Posterior vena cava (tissue), 2 donors: ENCODE measurements at regions not wholly inside any gene's neighbourhood (a gene's known extent, or its start where the extent isn't known, plus 50 kb on each side); places are given as distances from the start of the nearest gene placed in this dataset.
"Not testable (repeated sequence)": the region's sequence is repeated elsewhere in the genome, so short reads cannot be mapped to it uniquely, and the experiment has no call there.

Experiments used
- DNase-seq: peaks from one replicate; pipeline ENCODE4 v3.0.0-alpha.2; 2020; ENCODE audit warnings: low spot score
- intact Hi-C, 2 donors: fragments of 100-400 bp; cut with DNase I; formaldehyde crosslinking; loops; one replicate each; pipeline versions ENCODE4 v1.14.1 to v1.14.2; 2022 to 2023
- donor health status: DM: yes; HTN: yes; CAD: no.
- donor health status: DM: yes; HTN: yes; CAD: no.

DNA sequence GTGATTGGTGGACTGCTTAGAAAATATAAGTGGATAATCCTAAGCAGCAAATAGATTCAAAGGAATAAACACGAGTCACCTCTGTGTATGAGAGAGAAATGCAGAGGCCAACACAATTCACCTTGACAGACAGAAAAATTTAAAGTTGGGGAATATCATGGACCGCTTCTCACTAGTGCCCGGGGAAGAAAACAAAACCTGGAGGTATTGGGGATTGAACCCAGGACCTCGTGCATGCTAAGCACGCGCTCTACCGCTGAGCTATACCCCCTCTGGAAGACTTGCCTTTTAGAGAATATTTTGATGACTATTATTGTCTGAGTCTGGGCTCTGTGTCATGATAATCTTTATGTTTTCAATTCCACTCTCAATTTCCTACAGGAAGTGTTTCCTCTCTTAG lies 111.9 kb downstream of the TRIM27 start:
- intact Hi-C loops, result no loop called here
- no peak for DNase-seq

DNA sequence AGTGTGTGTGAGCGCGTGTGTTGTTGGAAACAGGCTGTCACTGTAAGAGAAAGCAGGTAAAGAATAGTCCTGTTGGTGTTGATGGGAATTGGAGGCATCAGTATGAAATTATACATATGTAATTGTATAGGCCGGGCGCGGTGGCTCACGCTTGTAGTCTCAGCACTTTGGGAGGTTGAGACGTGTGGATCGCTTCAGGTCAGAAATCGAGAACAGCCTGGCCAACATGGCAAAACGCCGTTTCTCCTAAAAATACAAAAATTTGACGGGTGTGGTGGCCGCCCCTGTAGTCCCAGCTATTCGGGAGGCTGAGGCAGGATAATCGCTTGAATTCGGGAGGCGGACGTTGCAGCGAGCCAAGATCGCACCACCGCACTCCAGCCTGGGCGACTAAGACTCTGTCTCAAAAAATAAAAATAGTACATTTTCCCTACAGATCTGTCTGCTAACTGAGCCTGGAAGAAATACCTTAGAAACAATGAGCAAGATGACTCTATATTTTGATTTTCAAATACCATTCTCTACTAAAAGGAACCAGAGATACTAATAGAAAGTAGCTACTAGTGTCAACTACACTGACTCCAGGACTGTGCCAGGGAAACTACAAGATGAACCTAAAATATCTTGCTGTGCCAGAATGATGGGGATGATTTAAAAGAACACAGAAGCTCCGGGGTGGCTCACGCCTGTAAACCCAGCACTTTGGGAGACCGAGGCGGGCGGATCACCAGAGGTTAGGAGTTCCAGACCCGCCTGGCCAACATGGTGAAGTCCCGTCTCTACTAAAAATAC lies 110.8 kb downstream of the TRIM27 start:
- intact Hi-C loops, result no loop called here

GRCh38 chr6:28814032-28814976 lies 109.5 kb downstream of the TRIM27 start:
- no peak for DNase-seq
- intact Hi-C loops, result no loop called here

More for the DNA sequence above, 110.8 kb downstream of the TRIM27 start:
- no peak for DNase-seq

DNA sequence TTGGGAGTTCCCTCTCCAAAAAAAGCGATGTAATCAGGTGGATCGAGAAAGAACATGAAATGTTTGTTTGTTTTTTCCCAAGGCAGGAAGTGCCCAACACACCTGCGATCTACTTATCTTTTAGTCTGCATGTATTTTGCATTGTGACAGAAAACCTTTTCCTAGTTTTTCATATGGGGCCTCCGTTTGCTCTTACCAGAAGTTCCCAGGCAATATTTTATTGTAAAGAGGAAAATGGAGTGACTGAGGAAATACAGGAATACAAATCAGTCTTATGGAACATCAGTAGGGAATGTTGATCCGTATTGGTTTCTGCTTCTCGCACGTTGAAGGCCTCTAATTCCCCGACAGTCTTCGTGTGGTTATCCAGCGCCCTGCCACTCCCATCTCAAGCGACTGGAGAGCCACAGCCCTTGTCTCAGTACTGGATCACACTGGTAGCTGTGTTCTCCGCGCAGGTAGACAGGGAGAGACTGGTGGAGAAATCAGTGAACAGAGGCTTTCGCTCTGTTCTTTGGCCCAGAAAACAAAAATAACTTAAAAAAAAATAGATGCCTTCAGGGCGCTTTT lies 107.4 kb downstream of the TRIM27 start:
- no peak for DNase-seq
- intact Hi-C loops, result no loop called here

DNA sequence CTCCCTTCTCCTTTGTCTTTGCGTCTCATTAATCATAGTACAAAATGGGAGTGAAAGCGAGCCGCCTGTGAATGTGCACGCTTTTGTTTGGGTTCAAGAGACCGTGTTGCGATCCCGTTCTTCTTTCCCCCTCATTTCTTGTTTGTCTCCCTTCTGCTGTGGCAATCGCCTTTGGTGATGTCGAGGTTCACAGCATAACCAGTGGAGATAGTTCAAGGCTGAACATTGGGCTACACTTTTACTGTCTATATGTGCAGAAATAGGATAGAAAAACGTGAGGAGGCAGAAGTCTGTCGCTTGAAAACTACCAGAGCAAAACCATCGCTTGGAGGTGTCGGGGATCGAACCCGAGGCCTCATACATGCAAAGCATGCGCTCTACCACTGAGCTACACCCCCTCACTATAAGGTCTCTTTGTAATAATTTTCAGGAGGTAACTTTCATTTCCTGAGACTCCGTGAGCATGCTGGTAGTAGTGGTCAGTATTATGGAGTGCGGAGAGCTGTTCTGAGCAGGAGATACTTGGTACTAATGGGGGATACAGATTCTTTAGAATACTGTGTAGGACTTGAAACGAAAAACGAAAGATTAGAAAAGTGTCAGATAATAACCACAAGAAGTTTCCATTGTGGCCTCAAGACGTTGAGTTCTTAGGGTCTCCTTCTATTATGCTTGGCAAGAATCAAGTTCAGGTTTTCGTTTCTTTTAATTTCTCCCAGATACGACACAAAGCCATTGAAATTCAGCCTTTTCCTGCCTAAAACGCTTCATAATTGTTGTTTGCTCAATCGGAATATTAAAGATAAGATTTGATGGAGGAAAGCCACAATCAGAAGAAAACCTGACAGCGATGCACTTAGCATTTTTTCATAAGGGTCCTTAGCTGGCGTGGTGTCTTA lies 106.6 kb downstream of the TRIM27 start:
- DNase-seq, result no peak
- intact Hi-C loops, result no loop called here

GRCh38 chr6:28817808-28818145 lies 106.0 kb downstream of the TRIM27 start:
- DNase-seq, result no peak
- intact Hi-C loops, result no loop called here

GRCh38 chr6:28824793-28825731 lies 98.7 kb downstream of the TRIM27 start:
- DNase-seq, result no peak
- intact Hi-C loops, result no loop called here

DNA sequence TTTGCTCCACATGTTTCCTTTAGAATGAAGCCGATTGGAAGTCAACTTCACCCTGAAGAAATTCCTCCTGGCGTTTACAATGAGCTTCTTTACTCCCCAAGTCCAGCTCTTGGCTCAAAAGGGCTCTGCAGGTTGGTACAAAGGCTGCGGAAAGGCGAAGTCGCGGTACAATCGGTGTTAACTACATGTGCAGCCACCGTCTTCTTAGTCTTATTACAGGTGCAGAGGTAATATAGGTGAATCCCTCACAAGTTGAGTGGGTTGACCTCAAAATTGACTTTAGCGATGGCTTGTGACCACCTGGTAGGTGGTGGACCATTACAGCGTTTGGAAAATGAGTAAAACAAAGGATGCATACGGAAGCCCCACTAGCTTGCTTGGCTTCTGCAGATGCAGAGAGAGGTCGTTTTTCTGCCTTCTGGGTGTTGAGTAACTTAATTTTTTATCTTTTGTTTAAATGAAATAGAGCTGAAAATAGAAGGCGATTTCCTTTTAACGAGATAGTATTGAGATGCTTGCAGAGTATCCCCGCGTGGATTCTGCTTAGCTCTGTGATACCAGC lies 98.0 kb downstream of the TRIM27 start:
- DNase-seq, result no peak
- intact Hi-C loops, result no loop called here

DNA sequence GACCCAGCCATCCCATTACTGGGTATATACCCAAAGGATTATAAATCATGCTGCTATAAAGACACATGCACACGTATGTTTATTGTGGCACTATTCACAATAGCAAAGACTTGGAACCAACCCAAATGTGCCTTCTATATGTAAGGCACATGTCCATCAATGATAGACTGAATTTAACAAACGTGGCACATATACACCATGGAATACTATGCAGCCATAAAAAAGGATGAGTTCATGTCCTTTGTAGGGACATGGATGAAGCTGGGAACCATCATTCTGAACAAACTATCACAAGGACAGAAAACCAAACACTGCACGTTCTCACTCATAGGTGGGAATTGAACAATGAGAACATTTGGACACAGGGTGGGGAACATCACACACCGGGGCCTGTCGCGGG lies 92.1 kb downstream of the TRIM27 start:
- DNase-seq, intact Hi-C loops: not testable (repeated sequence)

- intact Hi-C loops, result loop anchor here in 1 of 2 donors (5.0 kb wide), 1 partner anchor 176 kb away; no protein-coding TSS in a partner anchor
- DNase-seq, result not testable (repeated sequence)
Measured at GRCh38 chr6:28836703-28837102, 87.1 kb downstream of the TRIM27 start.

GRCh38 chr6:28838289-28838633 lies 85.5 kb downstream of the TRIM27 start:
- intact Hi-C loops, result loop anchor here in 1 of 2 donors (5.0 kb wide), 1 partner anchor 174 kb away; no protein-coding TSS in a partner anchor
- no peak for DNase-seq

GRCh38 chr6:28838634-28839442 lies 84.9 kb downstream of the TRIM27 start:
- intact Hi-C loops, result loop anchor here in 1 of 2 donors (5.0 kb wide), 1 partner anchor 173 kb away; no protein-coding TSS in a partner anchor
- DNase-seq, result peak; percentile 94

- intact Hi-C loops, result loop anchor here in 1 of 2 donors (5.0 kb wide), 1 partner anchor 173 kb away; no protein-coding TSS in a partner anchor
- no peak for DNase-seq
Measured at GRCh38 chr6:28839443-28840120, 84.2 kb downstream of the TRIM27 start.

- intact Hi-C loops, result no loop called here
- DNase-seq, result no peak
Measured at GRCh38 chr6:28841290-28841689, 82.5 kb downstream of the TRIM27 start.

- DNase-seq, intact Hi-C loops: not testable (repeated sequence)
Measured at GRCh38 chr6:28848756-28849155, 75.0 kb downstream of the TRIM27 start.
